Endothelial cell (in vitro differentiated cells): ENCODE measurements at regions not wholly inside any gene's neighbourhood (a gene's known extent, or its start where the extent isn't known, plus 50 kb on each side); places are given as distances from the start of the nearest gene placed in this dataset.
"Not testable (repeated sequence)": the region's sequence is repeated elsewhere in the genome, so short reads cannot be mapped to it uniquely, and the experiment has no call there.

ENCODE experiments used
- DNase-seq: peaks from one replicate; pipeline ENCODE4 v3.0.0; 2021; ENCODE audit warnings: low spot score
- H3K27ac Mint-ChIP-seq: one replicate; pipeline ENCODE4 v1.8.0; 2021; ENCODE audit warnings: mixed read lengths, inconsistent platforms; ENCODE audit not compliant: unreplicated experiment
- H3K27me3 Mint-ChIP-seq: one replicate; pipeline ENCODE4 v1.8.0; 2021; ENCODE audit warnings: mild to moderate bottlenecking, moderate library complexity, mixed read lengths, inconsistent platforms; ENCODE audit not compliant: unreplicated experiment
- H3K36me3 Mint-ChIP-seq: one replicate; pipeline ENCODE4 v1.8.0; 2021; ENCODE audit warnings: mild to moderate bottlenecking, low read depth, mixed read lengths, inconsistent platforms; ENCODE audit not compliant: unreplicated experiment
- H3K4me1 Mint-ChIP-seq: one replicate; pipeline ENCODE4 v1.8.0; 2021; ENCODE audit warnings: mild to moderate bottlenecking, mixed read lengths, inconsistent platforms; ENCODE audit not compliant: unreplicated experiment
- H3K4me3 Mint-ChIP-seq: one replicate; pipeline ENCODE4 v1.8.0; 2021; ENCODE audit warnings: mild to moderate bottlenecking, mixed read lengths, inconsistent platforms; ENCODE audit not compliant: unreplicated experiment
- H3K9me3 Mint-ChIP-seq: one replicate; pipeline ENCODE4 v1.8.0; 2021; ENCODE audit warnings: mixed read lengths, inconsistent platforms; ENCODE audit not compliant: unreplicated experiment
- TF ChIP-seq, protein P1 (sequence below): fragments of 200-600 bp; sonication (generic); IDR thresholded peaks from one replicate; pipeline ENCODE4 v1.5.0; 2021; ENCODE audit warnings: antibody characterized with exemption; ENCODE audit not compliant: unreplicated experiment

DNA sequence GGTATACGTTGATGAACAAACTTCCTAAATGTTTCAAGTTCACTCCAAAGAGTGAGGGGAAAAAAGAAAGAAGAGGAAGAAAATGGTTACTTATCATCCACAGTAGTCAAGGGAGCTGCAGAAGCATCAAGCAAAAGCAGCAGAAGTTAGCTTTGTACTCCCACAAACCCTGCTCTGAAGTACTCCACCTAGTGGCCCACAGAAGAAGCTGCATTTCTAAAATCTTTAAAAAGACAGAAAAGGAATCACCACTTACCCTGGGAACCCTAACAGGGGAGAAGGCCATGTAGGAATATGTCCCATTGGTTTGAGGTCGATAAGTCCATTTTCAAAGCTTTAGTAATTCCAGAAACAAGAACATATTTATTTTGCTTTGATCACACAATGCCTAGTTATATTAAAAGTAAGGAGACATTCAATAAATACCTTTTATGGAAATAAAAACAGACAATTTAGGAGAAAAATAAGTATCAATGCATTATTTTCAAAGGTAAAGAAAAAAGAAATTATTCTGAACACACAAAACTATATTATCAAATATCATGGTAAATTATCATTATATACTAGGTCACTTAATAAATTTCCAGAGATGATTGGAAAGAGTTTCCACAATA, 900.5 kb upstream of the DEFB115 start:
- not testable (repeated sequence) for H3K27ac Mint-ChIP-seq, H3K36me3 Mint-ChIP-seq, H3K4me1 Mint-ChIP-seq, H3K4me3 Mint-ChIP-seq, H3K9me3 Mint-ChIP-seq, H3K27me3 Mint-ChIP-seq, DNase-seq
- TF ChIP-seq, protein P1, sequence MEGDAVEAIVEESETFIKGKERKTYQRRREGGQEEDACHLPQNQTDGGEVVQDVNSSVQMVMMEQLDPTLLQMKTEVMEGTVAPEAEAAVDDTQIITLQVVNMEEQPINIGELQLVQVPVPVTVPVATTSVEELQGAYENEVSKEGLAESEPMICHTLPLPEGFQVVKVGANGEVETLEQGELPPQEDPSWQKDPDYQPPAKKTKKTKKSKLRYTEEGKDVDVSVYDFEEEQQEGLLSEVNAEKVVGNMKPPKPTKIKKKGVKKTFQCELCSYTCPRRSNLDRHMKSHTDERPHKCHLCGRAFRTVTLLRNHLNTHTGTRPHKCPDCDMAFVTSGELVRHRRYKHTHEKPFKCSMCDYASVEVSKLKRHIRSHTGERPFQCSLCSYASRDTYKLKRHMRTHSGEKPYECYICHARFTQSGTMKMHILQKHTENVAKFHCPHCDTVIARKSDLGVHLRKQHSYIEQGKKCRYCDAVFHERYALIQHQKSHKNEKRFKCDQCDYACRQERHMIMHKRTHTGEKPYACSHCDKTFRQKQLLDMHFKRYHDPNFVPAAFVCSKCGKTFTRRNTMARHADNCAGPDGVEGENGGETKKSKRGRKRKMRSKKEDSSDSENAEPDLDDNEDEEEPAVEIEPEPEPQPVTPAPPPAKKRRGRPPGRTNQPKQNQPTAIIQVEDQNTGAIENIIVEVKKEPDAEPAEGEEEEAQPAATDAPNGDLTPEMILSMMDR, result peak; percentile 88

GRCh38 chr20:30361756-30362155, 895.7 kb upstream of the DEFB115 start:
- H3K9me3 Mint-ChIP-seq, H3K36me3 Mint-ChIP-seq, H3K4me1 Mint-ChIP-seq, DNase-seq, H3K27me3 Mint-ChIP-seq, H3K4me3 Mint-ChIP-seq, H3K27ac Mint-ChIP-seq: not testable (repeated sequence)

GRCh38 chr20:30376430-30376766, 881.1 kb upstream of the DEFB115 start:
- not testable (repeated sequence) for DNase-seq, H3K36me3 Mint-ChIP-seq, H3K27ac Mint-ChIP-seq, H3K9me3 Mint-ChIP-seq, H3K4me1 Mint-ChIP-seq, H3K27me3 Mint-ChIP-seq
- H3K4me3 Mint-ChIP-seq, result peak overlapping the region; percentile 91

GRCh38 chr20:30376767-30377658, 880.5 kb upstream of the DEFB115 start:
- Mint-ChIP-seq H3K27ac (peak overlapping the region; percentile 68), H3K4me3 (peak overlapping the region; percentile 93), H3K9me3 (no peaks in the 10 kb centered on the region)

GRCh38 chr20:30378317-30378716, 879.1 kb upstream of the DEFB115 start:
- not testable (repeated sequence) for DNase-seq, H3K9me3 Mint-ChIP-seq, H3K27ac Mint-ChIP-seq, H3K27me3 Mint-ChIP-seq, H3K36me3 Mint-ChIP-seq, H3K4me1 Mint-ChIP-seq
- peak overlapping the region; percentile 93 for H3K4me3 Mint-ChIP-seq

More at GRCh38 chr20:30376767-30377658, 880.5 kb upstream of the DEFB115 start:
- TF ChIP-seq, protein P1, result peak; percentile 73
- Mint-ChIP-seq H3K36me3 (peaks cover 5% of the 10 kb centered on the region), H3K27me3 (no peaks in the 10 kb centered on the region), H3K4me1 (peaks cover 9% of the 10 kb centered on the region)
- DNase-seq, result peak; percentile 92

GRCh38 chr20:30378721-30379120, 878.7 kb upstream of the DEFB115 start:
- not testable (repeated sequence) for H3K9me3 Mint-ChIP-seq, H3K4me3 Mint-ChIP-seq, H3K27me3 Mint-ChIP-seq, H3K27ac Mint-ChIP-seq, H3K36me3 Mint-ChIP-seq, DNase-seq, H3K4me1 Mint-ChIP-seq

DNA sequence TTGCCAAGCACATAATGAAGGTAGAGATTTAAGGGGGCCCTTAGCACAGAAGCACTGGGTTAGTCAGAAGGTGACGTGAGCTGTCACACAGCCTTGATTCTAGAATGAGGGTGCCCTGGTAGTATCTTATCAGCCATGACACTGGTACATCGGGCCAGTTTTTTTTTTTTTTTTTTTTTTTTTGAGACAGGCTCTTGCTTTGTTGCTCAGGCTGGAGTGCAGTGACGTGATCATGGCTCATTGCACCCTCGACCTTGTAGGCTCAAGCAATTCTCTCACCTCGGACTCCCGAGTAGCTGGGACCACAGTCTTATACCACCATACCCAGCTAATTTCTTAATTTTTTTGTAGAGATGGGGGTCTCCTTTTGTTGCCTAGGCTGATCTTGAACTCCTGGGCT, 872.6 kb upstream of the DEFB115 start:
- not testable (repeated sequence) for H3K9me3 Mint-ChIP-seq

DNA sequence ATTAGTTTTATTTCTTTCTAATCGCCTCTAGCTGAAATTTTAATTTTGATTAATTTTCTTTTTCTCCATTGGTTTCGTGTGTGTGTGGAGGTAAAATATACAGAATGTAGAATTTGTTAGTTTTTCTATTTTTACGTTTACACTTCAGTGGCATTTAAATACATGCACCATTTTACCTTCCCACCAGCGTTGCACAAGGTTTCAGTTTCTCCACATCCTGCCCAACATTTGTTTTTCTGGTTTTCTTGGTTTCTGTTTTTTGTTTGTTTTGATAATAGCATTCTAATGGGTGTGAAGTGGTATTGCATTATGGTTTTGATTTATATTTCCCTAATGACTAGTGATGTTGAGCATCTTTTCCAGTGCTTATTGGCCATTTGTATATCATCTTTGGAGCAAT, 871.4 kb upstream of the DEFB115 start:
- DNase-seq, H3K4me3 Mint-ChIP-seq, H3K9me3 Mint-ChIP-seq, H3K27ac Mint-ChIP-seq, H3K27me3 Mint-ChIP-seq, H3K4me1 Mint-ChIP-seq: not testable (repeated sequence)
- peaks cover 11% of the 10 kb centered on the region for H3K36me3 Mint-ChIP-seq

More for the DNA sequence above, 872.6 kb upstream of the DEFB115 start:
- not testable (repeated sequence) for DNase-seq, H3K4me3 Mint-ChIP-seq, H3K4me1 Mint-ChIP-seq, H3K36me3 Mint-ChIP-seq, H3K27ac Mint-ChIP-seq, H3K27me3 Mint-ChIP-seq

DNA sequence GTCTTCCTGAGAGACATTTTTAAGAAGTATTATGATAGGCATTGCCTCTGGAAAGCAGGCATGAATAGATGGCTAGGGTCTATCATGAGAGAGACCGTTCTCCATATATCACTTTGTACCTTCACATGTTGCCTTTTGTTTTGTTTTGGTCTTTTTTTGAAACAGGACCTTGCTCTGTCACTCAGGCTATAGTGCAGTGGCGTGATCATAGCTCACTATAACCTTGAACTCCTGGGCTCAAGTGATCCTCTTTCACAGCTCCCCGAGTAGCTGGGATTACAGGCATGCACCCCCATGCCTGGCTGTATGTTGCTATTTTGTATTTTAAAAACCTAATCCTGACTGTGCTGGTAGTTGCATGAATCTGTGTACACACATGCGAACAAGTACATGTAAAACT, 869.6 kb upstream of the DEFB115 start:
- peaks cover 12% of the 10 kb centered on the region for H3K36me3 Mint-ChIP-seq
- not testable (repeated sequence) for DNase-seq, H3K4me3 Mint-ChIP-seq, H3K27ac Mint-ChIP-seq, H3K9me3 Mint-ChIP-seq, H3K27me3 Mint-ChIP-seq, H3K4me1 Mint-ChIP-seq

- H3K9me3 Mint-ChIP-seq, H3K4me1 Mint-ChIP-seq, DNase-seq, H3K27me3 Mint-ChIP-seq, H3K36me3 Mint-ChIP-seq, H3K27ac Mint-ChIP-seq: not testable (repeated sequence)
- H3K4me3 Mint-ChIP-seq, result peak overlapping the region; percentile 47
These were observed 863.9 kb upstream of the DEFB115 start for GRCh38 chr20:30393523-30393922.
